HUES6 (cell line): ENCODE measurements at regions not wholly inside any gene's neighbourhood (a gene's known extent, or its start where the extent isn't known, plus 50 kb on each side); places are given as distances from the start of the nearest gene placed in this dataset.

Experiments
- H3K27ac ChIP-seq: 2 replicates; pipeline ENCODE4 v1.7.0; 2013; ENCODE audit warnings: low read depth, mild to moderate bottlenecking, low read length, inconsistent platforms
- H3K27me3 ChIP-seq: 2 replicates; pipeline ENCODE4 v1.6.1; 2013; ENCODE audit warnings: low read length; ENCODE audit not compliant: control insufficient read depth, insufficient read depth
- H3K36me3 ChIP-seq: 2 replicates; pipeline ENCODE4 v1.6.1; 2013; ENCODE audit warnings: low read length; ENCODE audit not compliant: control insufficient read depth, insufficient read depth
- H3K4me1 ChIP-seq: 2 replicates; pipeline ENCODE4 v1.6.1; 2013; ENCODE audit warnings: low read length; ENCODE audit not compliant: control insufficient read depth, insufficient read depth
- H3K4me3 ChIP-seq: 2 replicates; pipeline ENCODE4 v1.5.1; 2013; ENCODE audit warnings: low read depth, low read length
- H3K9ac ChIP-seq: one replicate; pipeline ENCODE4 v1.6.1; 2013; ENCODE audit warnings: mild to moderate bottlenecking, low read length
- H3K9me3 ChIP-seq: 2 replicates; pipeline ENCODE4 v1.6.1; 2013; ENCODE audit warnings: low read depth, low read length; ENCODE audit not compliant: control insufficient read depth, insufficient read depth

DNA sequence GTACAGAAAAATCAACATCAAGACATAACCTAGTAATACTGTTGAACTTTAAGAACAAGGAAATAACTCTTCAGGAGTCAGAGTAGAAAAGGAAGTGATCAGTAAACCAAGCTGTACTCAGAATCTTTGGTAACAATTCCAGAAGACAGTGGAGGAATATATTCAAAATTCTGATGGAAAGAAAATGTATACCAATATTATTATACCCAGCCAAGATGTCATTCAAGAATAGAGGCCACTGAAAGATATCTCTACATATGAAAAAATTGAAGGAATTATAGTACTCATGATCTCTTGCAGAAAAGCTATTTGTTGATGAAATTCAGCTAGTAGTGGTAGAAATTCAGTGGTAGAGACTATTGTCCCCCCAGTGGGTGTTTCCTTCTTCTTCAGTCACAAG, 182.6 kb upstream of the ZMIZ1 start:
- Histone ChIP-seq H3K27me3 (no peaks in the 10 kb centered on the region), H3K4me3 (no peak overlapping the region), H3K27ac (no peak overlapping the region), H3K4me1 (peaks cover 6% of the 10 kb centered on the region), H3K9me3 (peaks cover 21% of the 10 kb centered on the region), H3K9ac (no peak overlapping the region), H3K36me3 (no peaks in the 10 kb centered on the region)

DNA sequence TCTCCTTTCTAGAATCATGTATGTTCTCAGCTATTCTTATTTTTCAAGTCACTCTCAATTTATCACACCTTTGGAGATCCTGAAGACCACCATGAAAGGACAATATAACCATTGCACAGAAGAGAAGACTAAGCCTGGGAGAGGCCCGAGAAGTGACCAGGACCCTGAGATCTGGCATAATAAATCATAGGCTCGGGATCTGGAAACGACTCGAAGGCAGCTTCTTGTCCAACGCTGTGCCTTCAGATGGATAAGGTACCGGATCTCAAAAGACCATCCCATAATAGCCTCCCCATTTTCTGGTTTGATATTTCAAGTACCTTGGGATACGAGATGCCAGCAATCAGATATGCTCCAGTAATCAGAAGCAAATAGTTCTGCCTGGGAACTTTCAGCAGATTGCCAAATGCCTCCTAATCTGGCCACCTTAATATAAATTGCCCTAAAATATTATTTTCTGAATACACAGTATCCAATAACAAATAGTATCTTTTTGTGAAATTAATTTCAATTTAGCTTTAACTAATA, 179.2 kb upstream of the ZMIZ1 start:
- Histone ChIP-seq H3K27me3 (no peaks in the 10 kb centered on the region), H3K4me3 (no peak overlapping the region), H3K27ac (no peak overlapping the region)

DNA sequence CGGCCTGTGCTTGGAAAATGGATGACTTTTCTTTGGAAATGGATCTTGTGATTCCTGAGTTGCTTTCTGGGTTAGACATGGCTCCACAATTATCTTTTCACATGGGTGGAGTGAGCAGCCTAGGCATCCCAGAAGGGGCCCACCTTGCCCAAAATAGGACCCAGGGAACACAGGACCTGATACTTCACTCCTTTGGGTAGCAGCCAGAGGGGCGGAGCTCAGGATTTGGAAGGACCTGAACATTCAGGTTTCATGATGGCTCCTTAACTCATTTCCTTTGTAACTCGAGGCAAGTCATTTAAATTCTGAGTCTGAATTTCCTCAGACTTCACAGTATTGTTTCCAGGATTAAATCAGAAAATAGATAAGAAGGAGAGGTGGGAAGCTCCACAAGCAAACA, 178.3 kb upstream of the ZMIZ1 start:
- H3K27me3 ChIP-seq = no peaks in the 10 kb centered on the region
- H3K36me3 ChIP-seq = no peaks in the 10 kb centered on the region
- no peak overlapping the region for H3K4me3 ChIP-seq
- H3K9me3 ChIP-seq = peaks cover 12% of the 10 kb centered on the region
- no peak overlapping the region for H3K27ac ChIP-seq
- no peak overlapping the region for H3K9ac ChIP-seq
- peaks cover 18% of the 10 kb centered on the region for H3K4me1 ChIP-seq

More for the DNA sequence above, 179.2 kb upstream of the ZMIZ1 start:
- H3K4me1 ChIP-seq = peaks cover 10% of the 10 kb centered on the region
- H3K9ac ChIP-seq = no peak overlapping the region
- peaks cover 15% of the 10 kb centered on the region for H3K9me3 ChIP-seq
- H3K36me3 ChIP-seq = no peaks in the 10 kb centered on the region

DNA sequence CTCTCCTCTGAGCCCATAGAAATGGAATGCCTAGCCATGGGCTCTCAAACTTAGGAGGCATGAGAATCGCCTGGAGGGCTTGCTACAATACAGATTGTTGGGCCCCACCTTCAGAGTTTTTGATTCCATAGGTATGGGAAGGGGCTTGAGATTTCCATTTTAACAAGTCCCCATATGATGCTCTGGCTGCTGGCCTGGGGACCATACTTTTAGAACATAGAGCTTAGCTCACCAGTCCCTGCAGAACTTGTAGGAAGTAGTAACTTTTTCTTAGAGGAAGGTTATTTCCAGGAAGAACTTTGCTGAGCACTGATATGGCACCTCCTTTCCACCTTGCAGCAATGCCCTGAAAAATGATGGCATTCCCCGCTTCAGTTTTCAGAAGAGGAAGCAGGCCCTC, 177.0 kb upstream of the ZMIZ1 start:
- H3K36me3 ChIP-seq = no peaks in the 10 kb centered on the region
- H3K9ac ChIP-seq = no peak overlapping the region
- peaks cover 26% of the 10 kb centered on the region for H3K4me1 ChIP-seq
- no peak overlapping the region for H3K27ac ChIP-seq
- no peaks in the 10 kb centered on the region for H3K27me3 ChIP-seq
- H3K4me3 ChIP-seq = no peak overlapping the region
- peaks cover 1% of the 10 kb centered on the region; the same call in 1 of the 2 replicates for H3K9me3 ChIP-seq

DNA sequence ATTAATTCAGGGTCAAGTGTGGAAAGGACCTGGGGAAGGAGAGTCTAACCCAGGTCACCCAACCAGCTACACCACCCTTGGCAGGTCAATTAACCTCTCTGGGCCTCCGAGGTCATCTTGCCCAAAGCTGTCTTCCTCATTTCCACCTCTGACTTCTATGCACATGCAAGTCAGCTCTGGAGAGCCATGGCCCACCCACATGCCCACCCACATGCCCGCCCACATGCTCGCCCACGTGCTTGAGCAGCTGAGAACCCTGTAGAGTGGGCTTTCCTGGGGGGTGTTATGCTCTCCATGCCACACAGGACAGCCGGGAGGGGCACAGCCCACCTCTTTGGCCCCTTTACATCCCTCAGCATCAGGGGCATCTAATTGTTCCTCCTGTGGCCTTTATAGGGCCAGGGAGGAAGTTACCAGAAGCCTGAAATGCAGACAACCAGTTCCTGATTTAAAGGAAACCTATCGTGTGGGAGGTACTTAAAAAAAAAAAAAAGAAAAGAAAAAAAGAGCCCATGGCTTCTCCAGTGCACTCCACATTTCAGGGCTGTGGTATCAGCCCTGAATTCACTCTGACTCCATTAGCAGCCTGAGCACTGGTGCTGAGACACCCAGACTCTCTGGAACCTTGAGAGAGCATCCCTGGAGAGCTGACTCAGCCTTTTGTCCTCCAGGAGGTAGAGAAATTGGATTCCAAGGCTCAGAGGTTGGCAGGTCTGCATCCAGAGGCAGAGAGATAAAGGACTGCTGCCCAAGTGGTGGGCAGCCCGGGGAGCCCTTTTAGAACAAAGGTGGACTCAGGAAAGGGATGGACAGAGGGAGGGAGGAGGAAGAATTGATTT, 176.2 kb upstream of the ZMIZ1 start:
- Histone ChIP-seq H3K9ac (no peak overlapping the region), H3K27ac (no peak overlapping the region), H3K27me3 (no peaks in the 10 kb centered on the region), H3K4me3 (no peak overlapping the region), H3K4me1 (peaks cover 26% of the 10 kb centered on the region), H3K9me3 (no peaks in the 10 kb centered on the region), H3K36me3 (no peaks in the 10 kb centered on the region)

DNA sequence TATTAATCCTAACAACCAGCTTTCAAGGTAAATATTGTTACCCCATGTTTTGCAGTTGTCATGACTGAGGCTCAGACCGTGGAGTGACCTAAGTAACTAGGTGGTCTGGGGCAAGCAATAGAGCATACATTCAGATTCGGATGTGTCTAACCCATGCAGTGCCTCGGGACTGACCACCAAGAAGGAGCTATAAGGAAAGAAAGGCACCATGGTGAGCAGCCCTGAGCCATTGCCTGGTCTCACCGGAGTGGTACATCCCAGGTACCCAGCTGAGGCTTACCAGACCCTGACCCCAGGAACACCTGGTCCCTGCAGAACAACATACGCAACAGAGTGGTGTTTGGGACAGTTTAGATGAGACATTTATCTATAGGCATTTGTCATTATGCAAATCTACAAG, 175.5 kb upstream of the ZMIZ1 start:
- Histone ChIP-seq H3K9ac (no peak overlapping the region), H3K27me3 (no peaks in the 10 kb centered on the region), H3K4me1 (peaks cover 26% of the 10 kb centered on the region), H3K36me3 (no peaks in the 10 kb centered on the region), H3K27ac (no peak overlapping the region), H3K4me3 (no peak overlapping the region), H3K9me3 (no peaks in the 10 kb centered on the region)

DNA sequence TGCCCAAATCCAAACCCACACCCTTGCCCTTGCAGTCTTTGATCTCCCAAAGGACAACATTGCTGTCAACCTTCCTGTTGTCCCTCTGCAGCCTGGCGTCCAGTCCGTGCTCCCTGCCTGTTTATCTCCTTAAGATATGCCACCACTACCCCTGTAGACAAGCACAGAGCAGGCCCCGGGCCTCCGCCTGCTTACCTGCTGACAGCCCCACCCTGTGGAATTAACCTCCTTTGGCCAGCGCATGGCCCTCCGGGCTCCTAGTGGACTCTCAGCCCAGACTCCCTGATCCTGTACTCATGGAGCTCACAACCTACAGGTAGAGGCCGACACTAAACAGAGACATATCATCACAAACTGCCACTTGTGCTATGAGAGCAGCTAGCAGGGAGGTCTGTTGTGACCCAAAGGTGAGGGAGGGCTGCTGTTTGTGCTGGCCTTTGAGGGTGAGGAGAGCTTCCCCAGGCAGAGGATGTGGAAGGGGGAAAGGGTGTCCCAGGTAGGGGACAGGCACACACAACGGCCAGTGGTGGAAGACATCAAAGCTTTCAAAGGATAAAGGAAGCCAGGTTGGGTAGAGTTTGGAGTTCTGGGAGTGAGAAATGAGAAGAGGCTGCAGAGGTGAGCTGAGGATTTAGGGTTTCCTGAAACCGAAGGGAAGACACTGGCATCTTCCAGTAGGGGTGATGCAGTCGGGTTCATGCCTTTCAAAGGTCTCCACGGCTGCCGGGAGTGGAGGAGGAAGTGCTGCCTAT, 174.5 kb upstream of the ZMIZ1 start:
- H3K27ac ChIP-seq = no peak overlapping the region
- no peaks in the 10 kb centered on the region for H3K36me3 ChIP-seq
- no peaks in the 10 kb centered on the region for H3K27me3 ChIP-seq
- no peak overlapping the region for H3K4me3 ChIP-seq
- H3K9me3 ChIP-seq = no peaks in the 10 kb centered on the region
- H3K9ac ChIP-seq = no peak overlapping the region
- H3K4me1 ChIP-seq = peaks cover 26% of the 10 kb centered on the region

DNA sequence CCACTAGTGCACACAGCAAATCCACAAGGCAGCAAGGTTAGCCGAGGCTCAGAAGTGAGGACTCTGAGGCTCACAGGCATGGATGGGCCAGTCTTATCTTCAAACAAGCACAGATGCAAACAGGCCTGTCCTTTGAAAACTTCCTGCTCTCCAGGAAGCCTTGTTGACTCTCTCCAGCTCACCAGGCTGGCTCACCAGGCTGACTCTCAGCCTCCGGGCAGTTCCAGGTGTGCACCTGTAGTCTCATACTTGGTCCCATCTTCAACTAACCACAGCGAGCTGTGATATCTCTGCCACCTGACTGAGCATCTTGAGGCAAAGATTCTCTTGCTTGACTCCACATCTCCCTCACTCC, 173.9 kb upstream of the ZMIZ1 start:
- Histone ChIP-seq H3K27ac (no peak overlapping the region), H3K9me3 (no peaks in the 10 kb centered on the region), H3K9ac (no peak overlapping the region), H3K36me3 (no peaks in the 10 kb centered on the region), H3K27me3 (no peaks in the 10 kb centered on the region), H3K4me1 (peaks cover 26% of the 10 kb centered on the region), H3K4me3 (no peak overlapping the region)

DNA sequence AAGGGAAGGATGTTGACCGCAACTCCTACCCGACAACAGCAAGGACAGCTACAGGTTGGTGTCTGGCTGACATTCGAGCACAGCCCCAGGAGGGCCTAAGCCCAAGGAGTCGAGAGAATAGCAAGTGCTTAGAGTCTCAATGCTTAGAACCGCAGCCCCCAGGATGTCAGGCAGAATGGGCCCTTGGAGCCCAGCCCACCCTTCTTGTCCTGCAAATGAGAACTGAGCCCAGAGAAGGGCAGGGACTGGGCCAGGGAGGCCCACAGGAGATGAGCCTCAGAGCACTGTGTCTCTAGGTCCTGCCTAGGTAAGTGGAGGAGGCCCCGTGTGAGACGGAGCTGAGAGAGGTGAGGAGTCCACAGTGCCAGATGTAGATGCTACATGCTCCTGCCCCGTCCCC, 173.3 kb upstream of the ZMIZ1 start:
- no peak overlapping the region for H3K9ac ChIP-seq
- H3K4me3 ChIP-seq = no peak overlapping the region
- no peak overlapping the region for H3K27ac ChIP-seq
- H3K36me3 ChIP-seq = no peaks in the 10 kb centered on the region
- H3K27me3 ChIP-seq = no peaks in the 10 kb centered on the region
- peaks cover 23% of the 10 kb centered on the region for H3K4me1 ChIP-seq
- no peaks in the 10 kb centered on the region for H3K9me3 ChIP-seq

DNA sequence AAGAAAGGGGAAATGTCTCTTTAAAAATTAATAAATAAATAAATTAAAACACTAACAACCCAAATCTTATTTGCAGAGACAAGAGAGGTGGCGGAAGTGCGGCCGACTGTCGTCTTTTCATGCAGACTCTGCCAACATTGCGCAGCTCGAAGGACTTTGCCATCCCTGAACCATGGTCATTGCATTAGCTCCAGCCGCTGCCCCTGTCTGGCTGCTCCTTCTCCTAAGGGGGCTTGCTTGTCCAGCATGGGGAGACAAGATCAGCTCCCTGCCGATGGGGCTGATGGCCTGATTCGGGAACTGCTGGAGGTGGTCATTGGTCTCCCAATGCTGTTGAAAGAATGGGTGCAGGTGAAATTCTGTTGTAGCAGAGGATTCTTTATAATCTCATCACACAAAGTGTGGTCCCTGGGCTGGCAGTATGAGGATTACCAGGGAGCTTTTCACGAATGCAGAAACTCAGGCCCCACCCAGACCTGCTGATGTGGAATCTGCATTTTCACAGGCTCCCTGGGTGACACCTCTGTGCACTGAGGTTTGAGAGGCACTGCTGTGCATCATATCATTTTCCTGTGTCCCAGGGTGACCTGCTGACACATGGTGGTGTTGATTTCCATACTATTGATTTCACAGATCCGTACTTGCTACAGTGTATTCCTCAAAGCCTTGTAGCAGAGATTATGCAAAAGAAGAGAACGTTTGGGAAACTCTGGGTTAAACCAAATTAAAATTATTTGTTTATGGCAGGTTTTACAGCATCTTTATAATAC, 172.4 kb upstream of the ZMIZ1 start:
- H3K9ac ChIP-seq = no peak overlapping the region
- no peaks in the 10 kb centered on the region for H3K36me3 ChIP-seq
- H3K27ac ChIP-seq = no peak overlapping the region
- peaks cover 20% of the 10 kb centered on the region for H3K4me1 ChIP-seq
- no peak overlapping the region for H3K4me3 ChIP-seq
- H3K27me3 ChIP-seq = no peaks in the 10 kb centered on the region
- no peaks in the 10 kb centered on the region for H3K9me3 ChIP-seq
